Bronchial epithelial cell (primary cell): ENCODE measurements at regions not wholly inside any gene's neighbourhood (a gene's known extent, or its start where the extent isn't known, plus 50 kb on each side); places are given as distances from the start of the nearest gene placed in this dataset.
"Not testable (repeated sequence)": the region's sequence is repeated elsewhere in the genome, so short reads cannot be mapped to it uniquely, and the experiment has no call there.

ENCODE experiments used
- DNase-seq: peaks from one replicate; pipeline ENCODE4 v3.0.0-alpha.2; 2010; ENCODE audit warnings: low read depth
- FAIRE-seq: peaks from 2 replicates; lab custom pipeline; 2011; peaks lifted over from hg19 to GRCh38; lab: Jason Lieb, UNC
- H3K27me3 ChIP-seq: 2 replicates; pipeline ENCODE4 v1.5.1; 2011; ENCODE audit warnings: low read length; ENCODE audit not compliant: control insufficient read depth, insufficient read depth
- H3K36me3 ChIP-seq: 2 replicates; pipeline ENCODE4 v1.5.1; 2011; ENCODE audit warnings: low read length; ENCODE audit not compliant: control insufficient read depth, insufficient read depth
- H3K4me3 ChIP-seq: 2 replicates; pipeline ENCODE4 v1.5.1; 2011; ENCODE audit warnings: mild to moderate bottlenecking, low read depth, low read length, control low read depth
- CTCF ChIP-seq: IDR thresholded peaks from 2 replicates; pipeline ENCODE4 v1.5.1; 2011; ENCODE audit warnings: mild to moderate bottlenecking, moderate library complexity, low read length, control low read depth, inconsistent platforms; ENCODE audit not compliant: insufficient read depth, severe bottlenecking

GRCh38 chr7:114343949-114344708, 70.5 kb upstream of the FOXP2 start:
- Histone ChIP-seq H3K36me3 (no peaks in the 10 kb centered on the region), H3K27me3 (no peaks in the 10 kb centered on the region), H3K4me3 (no peak overlapping the region)
- TF ChIP-seq CTCF: no peak
- FAIRE-seq (no peak), DNase-seq (no peak)

- no peak for TF ChIP-seq CTCF
- H3K36me3 ChIP-seq: no peaks in the 10 kb centered on the region
- H3K4me3 ChIP-seq: no peak overlapping the region
- no peak for DNase-seq
- H3K27me3 ChIP-seq: no peaks in the 10 kb centered on the region
- no peak for FAIRE-seq
Measured at GRCh38 chr7:114342431-114343179, 72.0 kb upstream of the FOXP2 start.

- no peaks in the 10 kb centered on the region for H3K27me3 ChIP-seq
- H3K36me3 ChIP-seq: no peaks in the 10 kb centered on the region
- DNase-seq (no peak), FAIRE-seq (no peak)
- H3K4me3 ChIP-seq: no peak overlapping the region
- no peak for TF ChIP-seq CTCF
Measured at GRCh38 chr7:114341648-114342047, 73.0 kb upstream of the FOXP2 start.

GRCh38 chr7:114334989-114335388, 79.6 kb upstream of the FOXP2 start:
- H3K4me3 ChIP-seq: no peak overlapping the region
- H3K36me3 ChIP-seq: no peaks in the 10 kb centered on the region
- DNase-seq: peak; percentile 19
- no peaks in the 10 kb centered on the region for H3K27me3 ChIP-seq
- no peak for TF ChIP-seq CTCF
- FAIRE-seq: no peak

- not testable (repeated sequence) for H3K36me3 ChIP-seq, H3K4me3 ChIP-seq, DNase-seq, H3K27me3 ChIP-seq, FAIRE-seq
Measured at GRCh38 chr7:114329458-114329857, 85.2 kb upstream of the FOXP2 start.

- Histone ChIP-seq H3K27me3 (no peaks in the 10 kb centered on the region), H3K36me3 (no peaks in the 10 kb centered on the region), H3K4me3 (no peak overlapping the region)
- TF ChIP-seq CTCF: no peak
- no peak for FAIRE-seq
- DNase-seq: no peak
Measured at GRCh38 chr7:114317450-114318098, 97.0 kb upstream of the FOXP2 start.
